GM12892 (cell line): ENCODE measurements at regions not wholly inside any gene's neighbourhood (a gene's known extent, or its start where the extent isn't known, plus 50 kb on each side); places are given as distances from the start of the nearest gene placed in this dataset.

ENCODE experiments used
- POLR2A ChIP-seq: IDR thresholded peaks from 2 replicates; pipeline ENCODE4 v1.6.1; 2011; ENCODE audit warnings: low read depth, low read length, control low read depth
- POLR2AphosphoS5 ChIP-seq: IDR thresholded peaks from 2 replicates; pipeline ENCODE4 v1.6.1; 2011; ENCODE audit warnings: low read depth, low read length, control low read depth
- TAF1 ChIP-seq: IDR thresholded peaks from 2 replicates; pipeline ENCODE4 v1.6.1; 2011; ENCODE audit warnings: low read depth, mild to moderate bottlenecking, control low read depth, low read length, borderline replicate concordance

DNA sequence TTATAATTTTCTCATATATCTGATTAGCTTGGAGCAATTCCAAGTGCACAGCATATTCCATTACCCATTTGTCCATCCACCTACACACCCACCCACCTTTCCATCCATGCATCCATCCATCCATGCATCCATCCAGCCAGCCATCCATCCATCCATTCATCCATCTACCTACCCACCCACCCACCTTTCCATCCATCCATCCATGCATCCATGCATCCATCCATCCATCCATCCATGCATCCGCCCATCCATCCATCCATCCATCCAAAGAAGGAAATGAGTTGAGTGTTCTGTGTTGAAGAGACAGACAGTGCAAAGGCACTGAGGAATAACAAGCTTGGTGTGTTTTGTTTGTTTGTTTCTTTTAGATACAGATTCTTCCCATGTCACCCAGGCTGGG, 78.7 kb upstream of the FAM20A start:
- TF ChIP-seq POLR2AphosphoS5 (no peak), POLR2A (no peak), TAF1 (no peak)
